ENCODE measurements at regions not wholly inside any gene's neighbourhood (a gene's known extent, or its start where the extent isn't known, plus 50 kb on each side); places are given as distances from the start of the nearest gene placed in this dataset.
"Not testable (repeated sequence)": the region's sequence is repeated elsewhere in the genome, so short reads cannot be mapped to it uniquely, and the experiment has no call there.

GRCh38 chr4:79249881-79250503 is 75.9 kb downstream of the NAA11 start:
- Mint-ChIP-seq H3K9me3 (peaks cover 0 to 9% (median 4%) of the 10 kb centered on the region in 5 donors), H3K27me3 (peaks cover 0 to 3% of the 10 kb centered on the region in 2 donors), H3K4me3 (no peak overlapping the region), H3K36me3 (no peaks in the 10 kb centered on the region), H3K27ac (no peak overlapping the region), H3K4me1 (no peaks in the 10 kb centered on the region)
- no peak overlapping the region for H3K27ac ChIP-seq (ENCODE audit: low read depth, low read length)
- no peaks in the 10 kb centered on the region for H3K4me1 ChIP-seq (ENCODE audit: insufficient read depth, low read length)
- H3K9me3 ChIP-seq (ENCODE audit: low read length), result no peaks in the 10 kb centered on the region
- H3K27me3 ChIP-seq (ENCODE audit: insufficient read depth, low read length, poor library complexity, severe bottlenecking), result no peaks in the 10 kb centered on the region
- DNase-seq, result no peak
- H3K4me3 ChIP-seq (ENCODE audit: low read length), result no peak overlapping the region
- CTCF ChIA-PET, result no interaction called here
- H3K36me3 ChIP-seq (ENCODE audit: insufficient read depth, low read length), result no peaks in the 10 kb centered on the region
- POLR2A ChIA-PET, result no interaction called here

DNA sequence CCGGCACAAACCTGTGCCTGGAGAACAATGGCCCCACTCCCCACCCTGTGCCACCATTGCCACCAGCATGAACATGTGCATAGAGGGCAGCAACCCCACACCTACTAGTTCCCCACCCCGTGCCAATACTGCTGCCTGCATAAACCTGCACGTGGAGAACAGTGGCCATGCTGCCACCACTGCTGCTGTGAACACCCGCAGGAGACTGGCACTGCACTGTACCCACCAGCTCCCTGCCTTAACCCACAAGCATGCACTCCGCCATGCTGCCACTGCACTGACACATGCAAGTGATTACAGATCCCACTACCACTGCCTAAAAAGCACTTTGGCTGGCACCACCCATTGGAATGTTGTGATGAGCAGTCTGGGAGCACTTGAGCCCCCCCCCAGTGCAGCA is 77.3 kb downstream of the NAA11 start:
- Histone ChIP-seq H3K4me1 (ENCODE audit: insufficient read depth, low read length) (no peaks in the 10 kb centered on the region), H3K36me3 (ENCODE audit: insufficient read depth, low read length) (no peaks in the 10 kb centered on the region), H3K4me3 (ENCODE audit: low read length) (no peak overlapping the region), H3K27me3 (ENCODE audit: insufficient read depth, low read length, poor library complexity, severe bottlenecking) (no peaks in the 10 kb centered on the region), H3K27ac (ENCODE audit: low read depth, low read length) (no peak overlapping the region), H3K9me3 (ENCODE audit: low read length) (no peaks in the 10 kb centered on the region)
- peaks cover 0 to 3% of the 10 kb centered on the region in 2 donors for H3K27me3 Mint-ChIP-seq
- H3K4me1 Mint-ChIP-seq, result no peaks in the 10 kb centered on the region
- H3K27ac Mint-ChIP-seq, result no peak overlapping the region
- peaks cover under 1 to 13% (median 5%) of the 10 kb centered on the region in 5 donors for H3K9me3 Mint-ChIP-seq
- H3K4me3 Mint-ChIP-seq, result no peak overlapping the region
- ChIA-PET POLR2A (no interaction called here), CTCF (no interaction called here)
- DNase-seq, result no peak
- no peaks in the 10 kb centered on the region for H3K36me3 Mint-ChIP-seq

- CTCF ChIA-PET, result no interaction called here
- H3K4me1 Mint-ChIP-seq, result no peaks in the 10 kb centered on the region
- peaks cover 4 to 13% (median 7%) of the 10 kb centered on the region in 5 donors for H3K9me3 Mint-ChIP-seq
- Histone ChIP-seq H3K4me1 (ENCODE audit: insufficient read depth, low read length) (no peaks in the 10 kb centered on the region), H3K27ac (ENCODE audit: low read depth, low read length) (no peak overlapping the region), H3K4me3 (ENCODE audit: low read length) (no peak overlapping the region), H3K36me3 (ENCODE audit: insufficient read depth, low read length) (no peaks in the 10 kb centered on the region), H3K27me3 (ENCODE audit: insufficient read depth, low read length, poor library complexity, severe bottlenecking) (no peaks in the 10 kb centered on the region), H3K9me3 (ENCODE audit: low read length) (no peaks in the 10 kb centered on the region)
- H3K4me3 Mint-ChIP-seq, result no peak overlapping the region
- no peak for DNase-seq
- no peaks in the 10 kb centered on the region for H3K36me3 Mint-ChIP-seq
- H3K27ac Mint-ChIP-seq, result no peak overlapping the region
- H3K27me3 Mint-ChIP-seq, result peaks cover 0 to 3% of the 10 kb centered on the region in 2 donors
- POLR2A ChIA-PET, result no interaction called here
These were observed 78.0 kb downstream of the NAA11 start for GRCh38 chr4:79247695-79248394.

GRCh38 chr4:79245200-79245940 is 80.5 kb downstream of the NAA11 start:
- H3K27ac ChIP-seq (ENCODE audit: low read depth, low read length); H3K4me1 Mint-ChIP-seq; H3K36me3 Mint-ChIP-seq; CTCF ChIA-PET; H3K27me3 Mint-ChIP-seq; H3K36me3 ChIP-seq (ENCODE audit: insufficient read depth, low read length); H3K27ac Mint-ChIP-seq; H3K27me3 ChIP-seq (ENCODE audit: insufficient read depth, low read length, poor library complexity, severe bottlenecking); DNase-seq; H3K4me3 Mint-ChIP-seq; H3K4me3 ChIP-seq (ENCODE audit: low read length); H3K4me1 ChIP-seq (ENCODE audit: insufficient read depth, low read length); POLR2A ChIA-PET; H3K9me3 ChIP-seq (ENCODE audit: low read length): not testable (repeated sequence)
- peaks cover 4 to 13% (median 5%) of the 10 kb centered on the region in 5 donors for H3K9me3 Mint-ChIP-seq

DNA sequence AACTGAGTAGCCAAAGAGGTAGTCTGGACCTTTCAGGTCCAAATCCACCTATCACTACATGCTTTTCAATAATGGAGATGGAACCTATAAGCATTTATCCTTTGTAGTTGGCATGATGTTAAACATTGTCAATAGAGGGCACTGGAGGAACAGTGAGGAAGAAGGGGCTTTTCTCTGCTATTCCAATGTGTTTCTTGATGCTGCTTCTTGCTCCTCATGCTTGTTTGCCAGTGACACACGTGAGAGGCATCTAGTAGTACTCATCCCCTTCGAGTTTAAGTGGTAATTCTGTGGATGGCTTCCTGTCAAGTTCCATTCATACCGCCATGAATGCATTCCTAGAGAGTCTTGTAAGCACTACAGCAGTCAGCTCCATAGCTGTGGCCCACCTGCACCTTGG is 84.0 kb downstream of the NAA11 start:
- Histone ChIP-seq H3K9me3 (ENCODE audit: low read length) (no peaks in the 10 kb centered on the region), H3K27me3 (ENCODE audit: insufficient read depth, low read length, poor library complexity, severe bottlenecking) (no peaks in the 10 kb centered on the region), H3K27ac (ENCODE audit: low read depth, low read length) (no peak overlapping the region), H3K36me3 (ENCODE audit: insufficient read depth, low read length) (no peaks in the 10 kb centered on the region), H3K4me1 (ENCODE audit: insufficient read depth, low read length) (no peaks in the 10 kb centered on the region), H3K4me3 (ENCODE audit: low read length) (no peak overlapping the region)
- H3K36me3 Mint-ChIP-seq, result no peaks in the 10 kb centered on the region
- no peak overlapping the region for H3K4me3 Mint-ChIP-seq
- CTCF ChIA-PET, result interaction anchor here (1.1 kb wide), 1 partner anchor 16 kb away, joined by 3 read pairs; no protein-coding TSS in a partner anchor
- H3K27ac Mint-ChIP-seq, result no peak overlapping the region
- POLR2A ChIA-PET, result no interaction called here
- DNase-seq, result no peak
- H3K27me3 Mint-ChIP-seq, result no peaks in the 10 kb centered on the region
- H3K9me3 Mint-ChIP-seq, result peaks cover 2 to 6% (median 4%) of the 10 kb centered on the region in 5 donors
- no peaks in the 10 kb centered on the region for H3K4me1 Mint-ChIP-seq

GRCh38 chr4:79237851-79238250 is 88.0 kb downstream of the NAA11 start:
- Histone ChIP-seq H3K9me3 (ENCODE audit: low read length) (no peaks in the 10 kb centered on the region), H3K27me3 (ENCODE audit: insufficient read depth, low read length, poor library complexity, severe bottlenecking) (no peaks in the 10 kb centered on the region), H3K27ac (ENCODE audit: low read depth, low read length) (no peak overlapping the region), H3K4me1 (ENCODE audit: insufficient read depth, low read length) (no peaks in the 10 kb centered on the region), H3K4me3 (ENCODE audit: low read length) (no peak overlapping the region), H3K36me3 (ENCODE audit: insufficient read depth, low read length) (no peaks in the 10 kb centered on the region)
- H3K27me3 Mint-ChIP-seq, result no peaks in the 10 kb centered on the region
- no peaks in the 10 kb centered on the region for H3K4me1 Mint-ChIP-seq
- H3K27ac Mint-ChIP-seq, result no peak overlapping the region
- no peak for DNase-seq
- no peaks in the 10 kb centered on the region for H3K36me3 Mint-ChIP-seq
- POLR2A ChIA-PET, result no interaction called here
- CTCF ChIA-PET, result no interaction called here
- no peak overlapping the region for H3K4me3 Mint-ChIP-seq
- peaks cover 0 to 2% (median 0%) of the 10 kb centered on the region in 5 donors for H3K9me3 Mint-ChIP-seq

GRCh38 chr4:79236785-79237184 is 89.1 kb downstream of the NAA11 start:
- ChIA-PET POLR2A (no interaction called here), CTCF (no interaction called here)
- no peak for DNase-seq
- no peak overlapping the region for H3K4me3 Mint-ChIP-seq
- no peak overlapping the region for H3K4me3 ChIP-seq (ENCODE audit: low read length)
- H3K36me3 ChIP-seq (ENCODE audit: insufficient read depth, low read length), result no peaks in the 10 kb centered on the region
- no peaks in the 10 kb centered on the region for H3K27me3 Mint-ChIP-seq
- no peaks in the 10 kb centered on the region for H3K9me3 ChIP-seq (ENCODE audit: low read length)
- H3K27ac ChIP-seq (ENCODE audit: low read depth, low read length), result no peak overlapping the region
- H3K36me3 Mint-ChIP-seq, result no peaks in the 10 kb centered on the region
- H3K27me3 ChIP-seq (ENCODE audit: insufficient read depth, low read length, poor library complexity, severe bottlenecking), result no peaks in the 10 kb centered on the region
- no peak overlapping the region for H3K27ac Mint-ChIP-seq
- no peaks in the 10 kb centered on the region for H3K4me1 Mint-ChIP-seq
- H3K4me1 ChIP-seq (ENCODE audit: insufficient read depth, low read length), result no peaks in the 10 kb centered on the region
- H3K9me3 Mint-ChIP-seq, result peaks cover 0 to 2% (median 0%) of the 10 kb centered on the region in 5 donors

GRCh38 chr4:79235095-79235494 is 90.8 kb downstream of the NAA11 start:
- CTCF ChIA-PET, result no interaction called here
- H3K27me3 Mint-ChIP-seq, result no peaks in the 10 kb centered on the region
- no peak overlapping the region for H3K27ac ChIP-seq (ENCODE audit: low read depth, low read length)
- peaks cover 0 to 5% (median 0%) of the 10 kb centered on the region in 5 donors for H3K9me3 Mint-ChIP-seq
- POLR2A ChIA-PET, result no interaction called here
- H3K4me1 ChIP-seq (ENCODE audit: insufficient read depth, low read length), result no peaks in the 10 kb centered on the region
- no peak overlapping the region for H3K27ac Mint-ChIP-seq
- no peaks in the 10 kb centered on the region for H3K36me3 ChIP-seq (ENCODE audit: insufficient read depth, low read length)
- H3K9me3 ChIP-seq (ENCODE audit: low read length), result no peaks in the 10 kb centered on the region
- no peak for DNase-seq
- H3K36me3 Mint-ChIP-seq, result no peaks in the 10 kb centered on the region
- no peak overlapping the region for H3K4me3 Mint-ChIP-seq
- H3K4me1 Mint-ChIP-seq, result no peaks in the 10 kb centered on the region
- no peaks in the 10 kb centered on the region for H3K27me3 ChIP-seq (ENCODE audit: insufficient read depth, low read length, poor library complexity, severe bottlenecking)
- no peak overlapping the region for H3K4me3 ChIP-seq (ENCODE audit: low read length)
